ENCODE measurements at regions not wholly inside any gene's neighbourhood (a gene's known extent, or its start where the extent isn't known, plus 50 kb on each side); places are given as distances from the start of the nearest gene placed in this dataset.
"Not testable (repeated sequence)": the region's sequence is repeated elsewhere in the genome, so short reads cannot be mapped to it uniquely, and the experiment has no call there.

GRCh38 chr13:44711706-44712105 is 135.6 kb upstream of the TSC22D1 start:
- BruUV-seq (replicated peaks) = no TSS peak
- Histone ChIP-seq H3K27me3 (replicated peaks; ENCODE audit: insufficient read depth, low read depth, low read length, poor library complexity) (no peaks in the 10 kb centered on the region), H3K36me3 (ENCODE audit: insufficient read depth, low read length, poor library complexity, severe bottlenecking) (no peaks in the 10 kb centered on the region), H3K4me1 (ENCODE audit: insufficient read depth, low read length, poor library complexity, severe bottlenecking) (no peaks in the 10 kb centered on the region), H3K4me3 (ENCODE audit: low read depth, low read length, poor library complexity, severe bottlenecking) (no peak overlapping the region), H3K27ac (ENCODE audit: low read depth, low read length, poor library complexity, severe bottlenecking) (no peak overlapping the region), H3K9me3 (ENCODE audit: low read depth, low read length, poor library complexity, severe bottlenecking) (no peaks in the 10 kb centered on the region)
- ChIA-PET POLR2A (ENCODE audit: low non-redundant PET) (no interaction called here), CTCF (no interaction called here)
- intact Hi-C loops (cut with micrococcal nuclease; ENCODE audit: unreplicated experiment) = no loop called here
- no peak for TF ChIP-seq CTCF (conservative IDR thresholded peaks at IDR 0.05; ENCODE audit: low read depth, low read length)
- no peak for TF ChIP-seq EZH2 (IDR thresholded peaks at IDR 0.05; ENCODE audit: borderline replicate concordance, low read depth, low read length, poor library complexity, severe bottlenecking)
- DNase-seq (ENCODE audit: low spot score) = no peak

GRCh38 chr13:44710576-44710975 is 134.4 kb upstream of the TSC22D1 start:
- Histone ChIP-seq H3K27ac (ENCODE audit: low read depth, low read length, poor library complexity, severe bottlenecking) (no peak overlapping the region), H3K36me3 (ENCODE audit: insufficient read depth, low read length, poor library complexity, severe bottlenecking) (no peaks in the 10 kb centered on the region), H3K4me1 (ENCODE audit: insufficient read depth, low read length, poor library complexity, severe bottlenecking) (no peaks in the 10 kb centered on the region), H3K27me3 (replicated peaks; ENCODE audit: insufficient read depth, low read depth, low read length, poor library complexity) (no peaks in the 10 kb centered on the region), H3K9me3 (ENCODE audit: low read depth, low read length, poor library complexity, severe bottlenecking) (no peaks in the 10 kb centered on the region), H3K4me3 (ENCODE audit: low read depth, low read length, poor library complexity, severe bottlenecking) (no peak overlapping the region)
- intact Hi-C loops (cut with micrococcal nuclease; ENCODE audit: unreplicated experiment) = no loop called here
- TF ChIP-seq CTCF (conservative IDR thresholded peaks at IDR 0.05; ENCODE audit: low read depth, low read length) = no peak
- TF ChIP-seq EZH2 (IDR thresholded peaks at IDR 0.05; ENCODE audit: borderline replicate concordance, low read depth, low read length, poor library complexity, severe bottlenecking) = no peak
- CTCF ChIA-PET = no interaction called here
- peak; percentile 26 for DNase-seq (ENCODE audit: low spot score)
- POLR2A ChIA-PET (ENCODE audit: low non-redundant PET) = no interaction called here
- no TSS peak for BruUV-seq (replicated peaks)

- BruUV-seq (replicated peaks) = not testable (repeated sequence)
Observed at GRCh38 chr13:44704811-44705210, 128.7 kb upstream of the TSC22D1 start.

GRCh38 chr13:44703371-44703770 is 127.2 kb upstream of the TSC22D1 start:
- Histone ChIP-seq H3K4me3 (ENCODE audit: low read depth, low read length, poor library complexity, severe bottlenecking) (no peak overlapping the region), H3K4me1 (ENCODE audit: insufficient read depth, low read length, poor library complexity, severe bottlenecking) (no peaks in the 10 kb centered on the region), H3K36me3 (ENCODE audit: insufficient read depth, low read length, poor library complexity, severe bottlenecking) (no peaks in the 10 kb centered on the region), H3K27ac (ENCODE audit: low read depth, low read length, poor library complexity, severe bottlenecking) (no peak overlapping the region), H3K9me3 (ENCODE audit: low read depth, low read length, poor library complexity, severe bottlenecking) (no peaks in the 10 kb centered on the region), H3K27me3 (replicated peaks; ENCODE audit: insufficient read depth, low read depth, low read length, poor library complexity) (no peaks in the 10 kb centered on the region)
- ChIA-PET POLR2A (ENCODE audit: low non-redundant PET) (no interaction called here), CTCF (no interaction called here)
- no peak for TF ChIP-seq CTCF (conservative IDR thresholded peaks at IDR 0.05; ENCODE audit: low read depth, low read length)
- TF ChIP-seq EZH2 (IDR thresholded peaks at IDR 0.05; ENCODE audit: borderline replicate concordance, low read depth, low read length, poor library complexity, severe bottlenecking) = no peak
- intact Hi-C loops (cut with micrococcal nuclease; ENCODE audit: unreplicated experiment) = no loop called here
- no peak for DNase-seq (ENCODE audit: low spot score)
- no TSS peak for BruUV-seq (replicated peaks)

More at GRCh38 chr13:44704811-44705210, 128.7 kb upstream of the TSC22D1 start:
- intact Hi-C loops (cut with micrococcal nuclease; ENCODE audit: unreplicated experiment); POLR2A ChIA-PET (ENCODE audit: low non-redundant PET); H3K4me3 ChIP-seq (ENCODE audit: low read depth, low read length, poor library complexity, severe bottlenecking); H3K27me3 ChIP-seq (replicated peaks; ENCODE audit: insufficient read depth, low read depth, low read length, poor library complexity); H3K4me1 ChIP-seq (ENCODE audit: insufficient read depth, low read length, poor library complexity, severe bottlenecking); DNase-seq (ENCODE audit: low spot score); H3K9me3 ChIP-seq (ENCODE audit: low read depth, low read length, poor library complexity, severe bottlenecking); H3K27ac ChIP-seq (ENCODE audit: low read depth, low read length, poor library complexity, severe bottlenecking); H3K36me3 ChIP-seq (ENCODE audit: insufficient read depth, low read length, poor library complexity, severe bottlenecking); CTCF ChIA-PET: not testable (repeated sequence)
